ENCODE measurements at regions not wholly inside any gene's neighbourhood (a gene's known extent, or its start where the extent isn't known, plus 50 kb on each side); places are given as distances from the start of the nearest gene placed in this dataset.

DNA sequence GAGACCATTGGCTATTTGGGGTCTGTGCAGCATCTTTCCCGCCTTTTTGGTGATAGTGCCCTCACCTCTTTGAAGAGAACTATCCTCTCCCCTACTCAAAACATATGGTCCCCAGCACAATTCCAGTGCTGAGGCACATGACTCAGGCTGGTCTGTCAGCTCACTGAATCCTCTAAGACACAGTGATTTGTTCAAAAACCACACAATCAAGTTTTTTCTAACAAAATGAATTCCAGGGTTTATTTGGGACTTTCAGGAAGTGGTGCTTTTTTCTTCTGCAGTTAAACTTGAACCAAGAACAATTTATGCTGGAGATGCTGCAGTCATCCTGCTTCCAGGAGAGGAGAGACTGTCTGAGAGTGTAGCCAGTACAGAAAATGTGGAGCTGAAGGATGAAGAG is 142.5 kb upstream of the LMCD1 start:
- DNase-seq: no peak
- Histone ChIP-seq H3K4me1 (ENCODE audit: control insufficient read depth, insufficient read depth, low read length, poor library complexity, severe bottlenecking) (peaks cover 26% of the 10 kb centered on the region), H3K27me3 (replicated peaks; ENCODE audit: control insufficient read depth, insufficient read depth, low read length, poor library complexity, severe bottlenecking) (no peaks in the 10 kb centered on the region), H3K27ac (ENCODE audit: insufficient read depth, low read length, poor library complexity, severe bottlenecking) (no peak overlapping the region), H3K36me3 (ENCODE audit: control insufficient read depth, insufficient read depth, low read length) (no peaks in the 10 kb centered on the region), H3K9me3 (ENCODE audit: control insufficient read depth, low read length) (peaks cover 3% of the 10 kb centered on the region), H3K4me3 (ENCODE audit: insufficient read depth, low read depth, low read length, poor library complexity, severe bottlenecking) (no peak overlapping the region)

DNA sequence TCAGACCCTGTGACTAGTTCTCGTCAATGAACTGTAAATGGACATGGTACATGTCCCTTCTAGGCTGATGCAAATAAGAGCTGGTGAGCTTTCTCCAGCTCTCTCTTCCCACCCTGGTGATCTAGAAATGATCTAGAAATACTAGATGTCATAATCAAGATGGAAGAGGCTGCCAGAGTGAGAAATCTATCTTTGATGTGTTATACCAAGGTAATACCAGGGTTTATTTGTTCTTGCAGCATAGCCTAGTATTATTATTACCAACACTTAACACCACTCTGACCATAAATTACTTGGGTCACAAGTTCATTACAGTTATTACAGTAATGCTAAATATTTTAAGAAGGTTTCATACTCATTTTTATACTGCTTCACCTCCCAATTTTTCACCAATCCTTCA is 138.4 kb upstream of the LMCD1 start:
- Histone ChIP-seq H3K4me3 (ENCODE audit: insufficient read depth, low read depth, low read length, poor library complexity, severe bottlenecking) (no peak overlapping the region), H3K27me3 (replicated peaks; ENCODE audit: control insufficient read depth, insufficient read depth, low read length, poor library complexity, severe bottlenecking) (no peaks in the 10 kb centered on the region), H3K9me3 (ENCODE audit: control insufficient read depth, low read length) (no peaks in the 10 kb centered on the region), H3K4me1 (ENCODE audit: control insufficient read depth, insufficient read depth, low read length, poor library complexity, severe bottlenecking) (peaks cover 2% of the 10 kb centered on the region), H3K27ac (ENCODE audit: insufficient read depth, low read length, poor library complexity, severe bottlenecking) (no peak overlapping the region), H3K36me3 (ENCODE audit: control insufficient read depth, insufficient read depth, low read length) (no peaks in the 10 kb centered on the region)
- DNase-seq: no peak

DNA sequence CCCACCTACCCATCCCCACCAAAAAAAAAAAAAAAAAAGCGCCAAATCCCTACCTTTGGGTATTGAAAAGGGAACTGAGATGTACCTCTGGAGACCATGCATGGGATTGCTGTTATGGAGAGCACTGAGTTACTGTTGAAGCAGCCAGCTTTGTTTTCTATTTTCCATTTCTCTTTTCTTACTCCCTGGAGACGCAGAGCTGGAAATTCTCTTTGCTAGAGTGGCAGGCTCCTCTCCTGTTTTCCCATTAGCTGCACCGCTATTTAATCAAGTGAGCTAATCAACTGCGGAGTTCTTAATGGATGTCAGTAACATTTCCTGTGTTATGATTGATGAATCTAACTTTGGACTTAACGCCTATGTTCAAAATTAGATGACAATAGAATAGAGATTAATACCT is 136.1 kb upstream of the LMCD1 start:
- H3K27me3 ChIP-seq (replicated peaks; ENCODE audit: control insufficient read depth, insufficient read depth, low read length, poor library complexity, severe bottlenecking): no peaks in the 10 kb centered on the region
- no peak for DNase-seq
- H3K9me3 ChIP-seq (ENCODE audit: control insufficient read depth, low read length): no peaks in the 10 kb centered on the region
- no peak overlapping the region for H3K4me3 ChIP-seq (ENCODE audit: insufficient read depth, low read depth, low read length, poor library complexity, severe bottlenecking)
- no peak overlapping the region for H3K27ac ChIP-seq (ENCODE audit: insufficient read depth, low read length, poor library complexity, severe bottlenecking)
- no peaks in the 10 kb centered on the region for H3K4me1 ChIP-seq (ENCODE audit: control insufficient read depth, insufficient read depth, low read length, poor library complexity, severe bottlenecking)
- no peaks in the 10 kb centered on the region for H3K36me3 ChIP-seq (ENCODE audit: control insufficient read depth, insufficient read depth, low read length)

DNA sequence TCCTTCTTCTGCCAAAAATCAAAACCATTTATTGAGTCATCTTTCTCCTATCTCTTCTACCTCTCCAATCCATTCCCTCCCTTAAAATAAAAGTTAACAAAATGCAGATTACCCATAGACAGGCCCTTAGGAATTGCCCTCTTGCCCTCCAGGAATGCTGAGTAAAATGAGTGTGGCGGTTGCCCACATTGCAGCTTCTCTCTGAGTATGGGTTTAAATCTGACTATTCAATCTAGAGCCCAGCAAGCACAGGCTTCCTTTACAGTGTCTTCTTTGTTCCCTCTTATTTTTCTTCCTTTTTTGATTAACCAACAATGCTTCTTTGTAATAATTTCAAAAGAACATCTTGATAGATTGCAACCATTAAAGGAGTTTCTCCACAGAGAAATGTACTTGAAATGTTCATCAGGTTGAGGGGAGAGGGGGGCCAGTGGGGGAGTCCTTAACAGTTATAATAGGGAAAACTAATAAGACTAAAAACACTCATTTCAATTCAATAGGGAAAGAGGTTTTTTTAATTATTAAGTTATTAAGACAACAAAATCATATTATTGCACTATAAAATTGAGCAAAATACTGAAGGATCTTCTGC is 135.3 kb upstream of the LMCD1 start:
- DNase-seq: no peak
- H3K4me3 ChIP-seq (ENCODE audit: insufficient read depth, low read depth, low read length, poor library complexity, severe bottlenecking): no peak overlapping the region
- no peaks in the 10 kb centered on the region for H3K36me3 ChIP-seq (ENCODE audit: control insufficient read depth, insufficient read depth, low read length)
- H3K27ac ChIP-seq (ENCODE audit: insufficient read depth, low read length, poor library complexity, severe bottlenecking): no peak overlapping the region
- no peaks in the 10 kb centered on the region for H3K27me3 ChIP-seq (replicated peaks; ENCODE audit: control insufficient read depth, insufficient read depth, low read length, poor library complexity, severe bottlenecking)
- no peaks in the 10 kb centered on the region for H3K9me3 ChIP-seq (ENCODE audit: control insufficient read depth, low read length)
- H3K4me1 ChIP-seq (ENCODE audit: control insufficient read depth, insufficient read depth, low read length, poor library complexity, severe bottlenecking): no peaks in the 10 kb centered on the region

DNA sequence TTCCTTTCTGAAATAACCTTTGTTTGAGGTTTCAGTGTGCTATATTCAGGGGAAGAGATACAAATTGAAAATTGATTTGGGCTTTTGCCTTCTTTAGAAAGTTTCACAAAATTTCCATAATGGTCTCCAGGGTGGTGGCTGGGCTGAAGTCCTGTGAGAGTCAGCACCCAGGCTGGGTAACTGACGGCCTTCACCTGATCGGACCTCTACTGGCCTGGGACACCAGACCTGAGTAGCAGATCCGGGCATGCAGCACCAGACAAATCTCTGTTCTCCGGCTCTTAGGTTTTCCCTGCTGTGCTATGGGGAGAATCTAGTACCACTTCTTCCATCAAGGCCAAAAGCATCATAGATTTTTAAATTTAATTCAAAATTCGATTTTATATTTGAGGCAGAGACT is 133.0 kb upstream of the LMCD1 start:
- no peak overlapping the region for H3K4me3 ChIP-seq (ENCODE audit: insufficient read depth, low read depth, low read length, poor library complexity, severe bottlenecking)
- no peaks in the 10 kb centered on the region for H3K4me1 ChIP-seq (ENCODE audit: control insufficient read depth, insufficient read depth, low read length, poor library complexity, severe bottlenecking)
- H3K27me3 ChIP-seq (replicated peaks; ENCODE audit: control insufficient read depth, insufficient read depth, low read length, poor library complexity, severe bottlenecking): no peaks in the 10 kb centered on the region
- DNase-seq: no peak
- H3K27ac ChIP-seq (ENCODE audit: insufficient read depth, low read length, poor library complexity, severe bottlenecking): no peak overlapping the region
- H3K36me3 ChIP-seq (ENCODE audit: control insufficient read depth, insufficient read depth, low read length): no peaks in the 10 kb centered on the region
- H3K9me3 ChIP-seq (ENCODE audit: control insufficient read depth, low read length): no peaks in the 10 kb centered on the region

DNA sequence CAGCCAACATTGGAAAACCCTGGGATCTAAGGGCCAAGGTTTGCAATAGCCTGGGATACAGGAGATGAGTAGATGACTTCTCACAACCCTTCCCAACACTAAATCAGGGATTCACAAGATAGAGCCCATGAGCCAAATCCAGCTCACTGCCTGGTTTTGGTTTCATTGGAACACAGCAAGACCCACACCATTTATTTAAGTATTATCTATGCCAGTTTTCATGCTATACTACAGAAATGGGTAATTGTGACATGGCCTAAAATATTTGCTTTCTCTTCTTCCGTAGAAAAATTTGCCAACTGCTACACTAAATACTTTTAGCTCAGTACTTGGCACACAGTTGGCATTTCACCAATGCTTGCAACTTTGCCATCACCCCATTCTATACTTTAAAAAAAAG is 132.0 kb upstream of the LMCD1 start:
- Histone ChIP-seq H3K27ac (ENCODE audit: insufficient read depth, low read length, poor library complexity, severe bottlenecking) (no peak overlapping the region), H3K9me3 (ENCODE audit: control insufficient read depth, low read length) (no peaks in the 10 kb centered on the region), H3K4me3 (ENCODE audit: insufficient read depth, low read depth, low read length, poor library complexity, severe bottlenecking) (no peak overlapping the region), H3K36me3 (ENCODE audit: control insufficient read depth, insufficient read depth, low read length) (no peaks in the 10 kb centered on the region), H3K27me3 (replicated peaks; ENCODE audit: control insufficient read depth, insufficient read depth, low read length, poor library complexity, severe bottlenecking) (no peaks in the 10 kb centered on the region), H3K4me1 (ENCODE audit: control insufficient read depth, insufficient read depth, low read length, poor library complexity, severe bottlenecking) (no peaks in the 10 kb centered on the region)
- DNase-seq: no peak

DNA sequence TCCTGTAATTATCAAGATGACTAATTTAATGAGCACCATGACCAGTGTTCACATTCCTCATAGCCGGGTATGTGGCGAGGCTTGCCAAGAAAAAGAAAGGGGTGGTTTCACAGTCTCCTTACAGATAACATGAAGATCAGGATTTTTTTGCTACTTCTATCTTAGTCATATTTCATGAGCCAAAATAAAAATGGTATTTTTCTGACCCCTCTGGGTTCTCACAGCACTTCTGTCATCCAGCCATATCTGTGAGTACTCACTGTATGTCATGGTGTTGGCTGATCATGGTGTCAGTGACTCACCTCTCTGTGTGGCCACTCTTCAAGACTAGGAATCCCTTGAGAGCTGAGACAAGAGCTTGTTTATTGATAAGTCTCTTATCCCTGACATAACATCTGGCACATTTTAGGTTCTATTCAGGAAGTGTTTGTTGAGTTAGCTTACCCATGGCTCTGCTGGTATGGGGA is 130.5 kb upstream of the LMCD1 start:
- no peak for DNase-seq
- no peak overlapping the region for H3K27ac ChIP-seq (ENCODE audit: insufficient read depth, low read length, poor library complexity, severe bottlenecking)
- H3K27me3 ChIP-seq (replicated peaks; ENCODE audit: control insufficient read depth, insufficient read depth, low read length, poor library complexity, severe bottlenecking): no peaks in the 10 kb centered on the region
- no peak overlapping the region for H3K4me3 ChIP-seq (ENCODE audit: insufficient read depth, low read depth, low read length, poor library complexity, severe bottlenecking)
- H3K36me3 ChIP-seq (ENCODE audit: control insufficient read depth, insufficient read depth, low read length): no peaks in the 10 kb centered on the region
- H3K4me1 ChIP-seq (ENCODE audit: control insufficient read depth, insufficient read depth, low read length, poor library complexity, severe bottlenecking): no peaks in the 10 kb centered on the region
- no peaks in the 10 kb centered on the region for H3K9me3 ChIP-seq (ENCODE audit: control insufficient read depth, low read length)

DNA sequence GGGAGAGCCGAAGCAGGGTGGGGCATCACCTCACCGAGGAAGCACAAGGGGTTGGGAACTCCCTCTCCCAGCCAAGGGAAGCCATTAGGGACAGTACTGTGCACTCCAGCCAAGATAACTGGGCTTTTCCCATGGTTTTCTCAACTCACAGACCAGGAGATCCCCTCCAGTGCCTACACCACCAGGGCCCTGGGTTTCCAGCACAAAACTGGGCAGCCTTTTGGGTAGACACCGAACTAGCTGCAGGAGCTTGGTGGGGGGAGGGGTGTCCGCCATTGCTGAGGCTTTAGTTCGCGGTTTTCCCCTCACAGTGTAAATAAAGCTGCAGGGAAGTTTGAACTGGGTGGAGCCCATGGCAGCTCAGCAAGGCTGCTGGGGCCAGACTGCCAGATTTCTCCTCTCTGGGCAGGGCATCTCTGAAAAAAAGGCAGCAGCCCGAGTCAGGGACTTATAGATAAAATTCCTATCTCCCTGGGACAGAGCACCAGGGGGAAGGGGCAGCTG is 129.6 kb upstream of the LMCD1 start:
- H3K27ac ChIP-seq (ENCODE audit: insufficient read depth, low read length, poor library complexity, severe bottlenecking): no peak overlapping the region
- H3K4me3 ChIP-seq (ENCODE audit: insufficient read depth, low read depth, low read length, poor library complexity, severe bottlenecking): no peak overlapping the region
- H3K4me1 ChIP-seq (ENCODE audit: control insufficient read depth, insufficient read depth, low read length, poor library complexity, severe bottlenecking): no peaks in the 10 kb centered on the region
- DNase-seq: no peak
- no peaks in the 10 kb centered on the region for H3K9me3 ChIP-seq (ENCODE audit: control insufficient read depth, low read length)
- H3K36me3 ChIP-seq (ENCODE audit: control insufficient read depth, insufficient read depth, low read length): no peaks in the 10 kb centered on the region
- no peaks in the 10 kb centered on the region for H3K27me3 ChIP-seq (replicated peaks; ENCODE audit: control insufficient read depth, insufficient read depth, low read length, poor library complexity, severe bottlenecking)

DNA sequence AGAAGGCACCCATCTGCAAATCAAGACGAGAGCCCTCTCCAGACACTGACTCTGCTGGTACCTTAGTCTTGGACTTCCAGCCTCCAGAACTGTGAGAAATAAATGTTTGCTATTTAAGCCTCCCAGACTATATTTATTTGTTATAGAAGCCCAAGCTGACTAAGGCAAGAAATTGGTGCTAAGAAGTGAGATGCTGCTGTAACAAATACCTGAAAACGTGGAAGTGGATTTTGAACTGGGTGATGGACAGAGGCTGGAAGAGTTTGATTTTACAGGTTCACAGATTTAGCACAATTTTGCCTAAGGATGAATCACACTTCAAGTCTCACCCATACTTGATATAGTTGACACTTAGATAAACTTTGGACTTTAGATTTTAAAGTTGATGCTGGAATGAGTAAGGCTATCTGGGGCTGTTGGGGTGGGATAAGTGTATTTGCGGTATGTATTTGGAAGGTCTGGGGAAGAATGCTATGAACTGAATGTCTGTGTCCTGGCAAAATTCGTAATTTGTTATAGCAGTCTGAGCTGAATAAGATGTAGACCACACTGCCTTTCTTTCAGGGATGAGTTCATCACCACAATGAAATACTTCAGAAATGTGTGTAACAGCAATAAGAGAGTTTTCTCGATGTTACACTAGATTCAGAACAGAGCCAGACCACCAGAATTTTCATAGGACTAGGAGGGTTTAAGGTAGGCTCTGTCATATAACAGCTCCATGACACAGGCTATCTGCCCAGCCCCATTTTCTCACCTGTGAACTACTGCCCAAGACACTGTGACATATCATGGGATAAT is 120.5 kb upstream of the LMCD1 start:
- Histone ChIP-seq H3K27ac (ENCODE audit: insufficient read depth, low read length, poor library complexity, severe bottlenecking) (no peak overlapping the region), H3K9me3 (ENCODE audit: control insufficient read depth, low read length) (no peaks in the 10 kb centered on the region), H3K4me1 (ENCODE audit: control insufficient read depth, insufficient read depth, low read length, poor library complexity, severe bottlenecking) (no peaks in the 10 kb centered on the region), H3K36me3 (ENCODE audit: control insufficient read depth, insufficient read depth, low read length) (no peaks in the 10 kb centered on the region), H3K27me3 (replicated peaks; ENCODE audit: control insufficient read depth, insufficient read depth, low read length, poor library complexity, severe bottlenecking) (no peaks in the 10 kb centered on the region), H3K4me3 (ENCODE audit: insufficient read depth, low read depth, low read length, poor library complexity, severe bottlenecking) (no peak overlapping the region)
- no peak for DNase-seq

DNA sequence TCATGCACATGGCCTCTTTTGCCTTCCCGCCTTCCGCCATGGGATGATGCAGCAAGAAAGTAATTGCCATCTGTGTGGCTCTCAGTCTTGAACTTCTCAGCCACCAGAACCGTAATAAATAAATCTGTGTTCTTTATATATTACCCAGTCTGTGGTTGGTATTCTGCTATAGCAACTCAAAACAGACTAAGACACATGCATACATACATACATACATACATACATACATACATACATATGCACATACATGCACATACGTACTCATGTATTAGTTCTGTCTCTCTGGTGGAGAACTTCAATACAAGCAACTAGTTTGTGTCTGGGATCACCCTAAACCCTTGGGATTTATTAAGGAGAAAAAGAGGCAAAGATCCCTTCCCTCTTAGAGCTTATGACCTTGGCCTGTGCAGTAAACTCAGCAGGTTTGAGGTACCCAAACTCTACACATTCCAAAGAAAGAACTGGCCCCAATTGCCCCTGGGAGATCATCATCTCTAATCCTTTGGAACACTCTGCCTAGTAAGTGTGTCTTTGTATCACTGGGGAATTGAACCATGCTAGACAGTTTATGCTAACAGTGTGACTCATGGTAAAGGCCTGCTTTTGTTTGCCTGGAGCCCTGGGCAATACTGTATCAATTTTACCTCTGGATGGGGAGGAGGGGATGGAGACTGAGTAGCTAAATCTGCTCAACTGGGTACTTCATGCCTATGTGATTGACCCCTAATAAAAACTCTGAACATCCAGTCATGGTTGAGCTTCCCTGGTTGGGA is 115.6 kb upstream of the LMCD1 start:
- Histone ChIP-seq H3K4me1 (ENCODE audit: control insufficient read depth, insufficient read depth, low read length, poor library complexity, severe bottlenecking) (no peaks in the 10 kb centered on the region), H3K27me3 (replicated peaks; ENCODE audit: control insufficient read depth, insufficient read depth, low read length, poor library complexity, severe bottlenecking) (no peaks in the 10 kb centered on the region), H3K4me3 (ENCODE audit: insufficient read depth, low read depth, low read length, poor library complexity, severe bottlenecking) (no peak overlapping the region), H3K9me3 (ENCODE audit: control insufficient read depth, low read length) (no peaks in the 10 kb centered on the region), H3K36me3 (ENCODE audit: control insufficient read depth, insufficient read depth, low read length) (no peaks in the 10 kb centered on the region), H3K27ac (ENCODE audit: insufficient read depth, low read length, poor library complexity, severe bottlenecking) (no peak overlapping the region)
- DNase-seq: no peak
